Midbrain (tissue), 1 donor: ENCODE measurements at regions not wholly inside any gene's neighbourhood (a gene's known extent, or its start where the extent isn't known, plus 50 kb on each side); places are given as distances from the start of the nearest gene placed in this dataset.
"Not testable (repeated sequence)": the region's sequence is repeated elsewhere in the genome, so short reads cannot be mapped to it uniquely, and the experiment has no call there.

Experiments
- DNase-seq: peaks from one replicate; lab custom pipeline; 2025; lab: John Stamatoyannopoulos, UW

- DNase-seq, result not testable (repeated sequence)
These were observed 49.8 kb upstream of the ITGB1 start for GRCh38 chr10:33007731-33008381.
